ENCODE measurements at regions not wholly inside any gene's neighbourhood (a gene's known extent, or its start where the extent isn't known, plus 50 kb on each side); places are given as distances from the start of the nearest gene placed in this dataset.

DNA sequence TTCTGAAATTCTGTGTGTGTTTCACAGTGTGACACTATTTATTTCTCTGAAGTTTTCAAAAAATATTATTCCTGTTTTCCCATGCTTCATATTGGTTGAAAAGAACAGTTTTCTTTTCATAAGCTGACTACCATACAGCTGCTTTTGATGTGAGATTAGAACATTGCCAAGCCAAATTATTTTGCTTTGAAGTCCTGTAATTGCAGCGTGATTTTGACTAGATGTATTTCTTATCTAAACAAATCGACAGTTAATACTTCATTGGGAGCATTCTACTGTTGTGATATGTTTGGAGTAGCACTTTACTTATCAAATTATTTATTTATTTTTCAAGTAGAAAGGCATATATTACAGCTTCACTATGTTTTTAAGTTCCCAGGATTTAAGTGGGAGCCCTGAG lies 132.0 kb downstream of the DACT1 start (continued):
- TF ChIP-seq, protein P1, sequence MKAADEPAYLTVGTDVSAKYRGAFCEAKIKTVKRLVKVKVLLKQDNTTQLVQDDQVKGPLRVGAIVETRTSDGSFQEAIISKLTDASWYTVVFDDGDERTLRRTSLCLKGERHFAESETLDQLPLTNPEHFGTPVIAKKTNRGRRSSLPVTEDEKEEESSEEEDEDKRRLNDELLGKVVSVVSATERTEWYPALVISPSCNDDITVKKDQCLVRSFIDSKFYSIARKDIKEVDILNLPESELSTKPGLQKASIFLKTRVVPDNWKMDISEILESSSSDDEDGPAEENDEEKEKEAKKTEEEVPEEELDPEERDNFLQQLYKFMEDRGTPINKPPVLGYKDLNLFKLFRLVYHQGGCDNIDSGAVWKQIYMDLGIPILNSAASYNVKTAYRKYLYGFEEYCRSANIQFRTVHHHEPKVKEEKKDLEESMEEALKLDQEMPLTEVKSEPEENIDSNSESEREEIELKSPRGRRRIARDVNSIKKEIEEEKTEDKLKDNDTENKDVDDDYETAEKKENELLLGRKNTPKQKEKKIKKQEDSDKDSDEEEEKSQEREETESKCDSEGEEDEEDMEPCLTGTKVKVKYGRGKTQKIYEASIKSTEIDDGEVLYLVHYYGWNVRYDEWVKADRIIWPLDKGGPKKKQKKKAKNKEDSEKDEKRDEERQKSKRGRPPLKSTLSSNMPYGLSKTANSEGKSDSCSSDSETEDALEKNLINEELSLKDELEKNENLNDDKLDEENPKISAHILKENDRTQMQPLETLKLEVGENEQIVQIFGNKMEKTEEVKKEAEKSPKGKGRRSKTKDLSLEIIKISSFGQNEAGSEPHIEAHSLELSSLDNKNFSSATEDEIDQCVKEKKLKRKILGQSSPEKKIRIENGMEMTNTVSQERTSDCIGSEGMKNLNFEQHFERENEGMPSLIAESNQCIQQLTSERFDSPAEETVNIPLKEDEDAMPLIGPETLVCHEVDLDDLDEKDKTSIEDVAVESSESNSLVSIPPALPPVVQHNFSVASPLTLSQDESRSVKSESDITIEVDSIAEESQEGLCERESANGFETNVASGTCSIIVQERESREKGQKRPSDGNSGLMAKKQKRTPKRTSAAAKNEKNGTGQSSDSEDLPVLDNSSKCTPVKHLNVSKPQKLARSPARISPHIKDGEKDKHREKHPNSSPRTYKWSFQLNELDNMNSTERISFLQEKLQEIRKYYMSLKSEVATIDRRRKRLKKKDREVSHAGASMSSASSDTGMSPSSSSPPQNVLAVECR (CRISPR knock-in tag; IDR thresholded peaks at IDR 0.05; ENCODE audit: borderline replicate concordance): no peak
- TF ChIP-seq, protein P2, sequence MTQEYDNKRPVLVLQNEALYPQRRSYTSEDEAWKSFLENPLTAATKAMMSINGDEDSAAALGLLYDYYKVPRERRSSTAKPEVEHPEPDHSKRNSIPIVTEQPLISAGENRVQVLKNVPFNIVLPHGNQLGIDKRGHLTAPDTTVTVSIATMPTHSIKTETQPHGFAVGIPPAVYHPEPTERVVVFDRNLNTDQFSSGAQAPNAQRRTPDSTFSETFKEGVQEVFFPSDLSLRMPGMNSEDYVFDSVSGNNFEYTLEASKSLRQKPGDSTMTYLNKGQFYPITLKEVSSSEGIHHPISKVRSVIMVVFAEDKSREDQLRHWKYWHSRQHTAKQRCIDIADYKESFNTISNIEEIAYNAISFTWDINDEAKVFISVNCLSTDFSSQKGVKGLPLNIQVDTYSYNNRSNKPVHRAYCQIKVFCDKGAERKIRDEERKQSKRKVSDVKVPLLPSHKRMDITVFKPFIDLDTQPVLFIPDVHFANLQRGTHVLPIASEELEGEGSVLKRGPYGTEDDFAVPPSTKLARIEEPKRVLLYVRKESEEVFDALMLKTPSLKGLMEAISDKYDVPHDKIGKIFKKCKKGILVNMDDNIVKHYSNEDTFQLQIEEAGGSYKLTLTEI (CRISPR knock-in tag; conservative IDR thresholded peaks at IDR 0.05): no peak
- TF ChIP-seq ZFP90 (CRISPR knock-in tag; IDR thresholded peaks at IDR 0.05; ENCODE audit: borderline replicate concordance): no peak
- no peak for TF ChIP-seq PRMT3 (CRISPR knock-in tag; IDR thresholded peaks at IDR 0.05; ENCODE audit: borderline replicate concordance, low read depth)
- TF ChIP-seq, protein P3, sequence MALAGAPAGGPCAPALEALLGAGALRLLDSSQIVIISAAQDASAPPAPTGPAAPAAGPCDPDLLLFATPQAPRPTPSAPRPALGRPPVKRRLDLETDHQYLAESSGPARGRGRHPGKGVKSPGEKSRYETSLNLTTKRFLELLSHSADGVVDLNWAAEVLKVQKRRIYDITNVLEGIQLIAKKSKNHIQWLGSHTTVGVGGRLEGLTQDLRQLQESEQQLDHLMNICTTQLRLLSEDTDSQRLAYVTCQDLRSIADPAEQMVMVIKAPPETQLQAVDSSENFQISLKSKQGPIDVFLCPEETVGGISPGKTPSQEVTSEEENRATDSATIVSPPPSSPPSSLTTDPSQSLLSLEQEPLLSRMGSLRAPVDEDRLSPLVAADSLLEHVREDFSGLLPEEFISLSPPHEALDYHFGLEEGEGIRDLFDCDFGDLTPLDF (CRISPR knock-in tag; IDR thresholded peaks at IDR 0.05): no peak
- TF ChIP-seq, protein P4, sequence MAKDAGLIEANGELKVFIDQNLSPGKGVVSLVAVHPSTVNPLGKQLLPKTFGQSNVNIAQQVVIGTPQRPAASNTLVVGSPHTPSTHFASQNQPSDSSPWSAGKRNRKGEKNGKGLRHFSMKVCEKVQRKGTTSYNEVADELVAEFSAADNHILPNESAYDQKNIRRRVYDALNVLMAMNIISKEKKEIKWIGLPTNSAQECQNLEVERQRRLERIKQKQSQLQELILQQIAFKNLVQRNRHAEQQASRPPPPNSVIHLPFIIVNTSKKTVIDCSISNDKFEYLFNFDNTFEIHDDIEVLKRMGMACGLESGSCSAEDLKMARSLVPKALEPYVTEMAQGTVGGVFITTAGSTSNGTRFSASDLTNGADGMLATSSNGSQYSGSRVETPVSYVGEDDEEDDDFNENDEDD (CRISPR knock-in tag; IDR thresholded peaks at IDR 0.05; ENCODE audit: borderline replicate concordance): no peak
- TF ChIP-seq MTA1 (CRISPR knock-in tag; IDR thresholded peaks at IDR 0.05; ENCODE audit: borderline replicate concordance): no peak
- TF ChIP-seq MTA3 (CRISPR knock-in tag; IDR thresholded peaks at IDR 0.05): no peak
- TF ChIP-seq ZNF777 (CRISPR knock-in tag; IDR thresholded peaks at IDR 0.05): no peak
- no peak for TF ChIP-seq TBX3 (IDR thresholded peaks at IDR 0.05; ENCODE audit: borderline replicate concordance)
- no peak for TF ChIP-seq AGO1 (IDR thresholded peaks at IDR 0.05; ENCODE audit: low read depth, low read length, poor library complexity, severe bottlenecking)

All from HepG2 (cell line).